ENCODE measurements at regions not wholly inside any gene's neighbourhood (a gene's known extent, or its start where the extent isn't known, plus 50 kb on each side); places are given as distances from the start of the nearest gene placed in this dataset.

DNA sequence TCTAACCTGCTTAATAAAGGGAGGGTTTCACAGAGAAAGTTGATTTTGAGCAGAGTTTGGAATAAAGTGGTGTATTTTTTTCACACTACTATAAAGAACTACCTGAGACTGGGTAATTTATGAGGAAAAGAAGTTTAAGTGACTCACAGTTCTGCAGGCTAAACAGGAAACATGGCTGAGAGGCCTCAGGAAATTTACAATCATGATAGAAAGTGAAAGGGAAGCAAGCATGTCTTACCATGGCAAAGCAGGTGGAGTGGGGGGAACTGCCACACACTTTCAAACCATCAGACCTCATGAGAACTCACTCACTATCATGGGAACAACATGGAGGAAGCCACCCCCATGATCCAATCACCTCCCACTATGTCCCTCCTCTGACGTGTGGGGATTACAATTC lies 546.7 kb downstream of the EPHA4 start:
- Histone ChIP-seq H4K20me1 (ENCODE audit: control insufficient read depth, insufficient read depth, low read depth, low read length) (no peaks in the 10 kb centered on the region), H3K36me3 (ENCODE audit: control insufficient read depth, low read length) (no peaks in the 10 kb centered on the region), H3K9me3 (ENCODE audit: control insufficient read depth, insufficient read depth, low read length) (no peaks in the 10 kb centered on the region), H3K27me3 (ENCODE audit: control insufficient read depth, low read length) (no peaks in the 10 kb centered on the region), H3K4me3 (ENCODE audit: low read length) (peak overlapping the region; percentile 24; the same call in 1 of the 2 replicates), H3K4me2 (ENCODE audit: low read length) (peak overlapping the region; percentile 43), H3K4me1 (ENCODE audit: control insufficient read depth, low read length) (peaks cover 8% of the 10 kb centered on the region), H3K9me2 (replicated peaks; ENCODE audit: control insufficient read depth, low read length) (no peaks in the 10 kb centered on the region), H3K27ac (ENCODE audit: low read depth, low read length) (no peak overlapping the region), H3K79me2 (ENCODE audit: control insufficient read depth, low read length) (no peaks in the 10 kb centered on the region), H3F3A (ENCODE audit: control insufficient read depth, insufficient read depth) (no peaks in the 10 kb centered on the region)
- TF ChIP-seq, protein P1, sequence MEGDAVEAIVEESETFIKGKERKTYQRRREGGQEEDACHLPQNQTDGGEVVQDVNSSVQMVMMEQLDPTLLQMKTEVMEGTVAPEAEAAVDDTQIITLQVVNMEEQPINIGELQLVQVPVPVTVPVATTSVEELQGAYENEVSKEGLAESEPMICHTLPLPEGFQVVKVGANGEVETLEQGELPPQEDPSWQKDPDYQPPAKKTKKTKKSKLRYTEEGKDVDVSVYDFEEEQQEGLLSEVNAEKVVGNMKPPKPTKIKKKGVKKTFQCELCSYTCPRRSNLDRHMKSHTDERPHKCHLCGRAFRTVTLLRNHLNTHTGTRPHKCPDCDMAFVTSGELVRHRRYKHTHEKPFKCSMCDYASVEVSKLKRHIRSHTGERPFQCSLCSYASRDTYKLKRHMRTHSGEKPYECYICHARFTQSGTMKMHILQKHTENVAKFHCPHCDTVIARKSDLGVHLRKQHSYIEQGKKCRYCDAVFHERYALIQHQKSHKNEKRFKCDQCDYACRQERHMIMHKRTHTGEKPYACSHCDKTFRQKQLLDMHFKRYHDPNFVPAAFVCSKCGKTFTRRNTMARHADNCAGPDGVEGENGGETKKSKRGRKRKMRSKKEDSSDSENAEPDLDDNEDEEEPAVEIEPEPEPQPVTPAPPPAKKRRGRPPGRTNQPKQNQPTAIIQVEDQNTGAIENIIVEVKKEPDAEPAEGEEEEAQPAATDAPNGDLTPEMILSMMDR (IDR thresholded peaks at IDR 0.05; ENCODE audit: low read depth, low read length, poor library complexity, severe bottlenecking): no peak

DNA sequence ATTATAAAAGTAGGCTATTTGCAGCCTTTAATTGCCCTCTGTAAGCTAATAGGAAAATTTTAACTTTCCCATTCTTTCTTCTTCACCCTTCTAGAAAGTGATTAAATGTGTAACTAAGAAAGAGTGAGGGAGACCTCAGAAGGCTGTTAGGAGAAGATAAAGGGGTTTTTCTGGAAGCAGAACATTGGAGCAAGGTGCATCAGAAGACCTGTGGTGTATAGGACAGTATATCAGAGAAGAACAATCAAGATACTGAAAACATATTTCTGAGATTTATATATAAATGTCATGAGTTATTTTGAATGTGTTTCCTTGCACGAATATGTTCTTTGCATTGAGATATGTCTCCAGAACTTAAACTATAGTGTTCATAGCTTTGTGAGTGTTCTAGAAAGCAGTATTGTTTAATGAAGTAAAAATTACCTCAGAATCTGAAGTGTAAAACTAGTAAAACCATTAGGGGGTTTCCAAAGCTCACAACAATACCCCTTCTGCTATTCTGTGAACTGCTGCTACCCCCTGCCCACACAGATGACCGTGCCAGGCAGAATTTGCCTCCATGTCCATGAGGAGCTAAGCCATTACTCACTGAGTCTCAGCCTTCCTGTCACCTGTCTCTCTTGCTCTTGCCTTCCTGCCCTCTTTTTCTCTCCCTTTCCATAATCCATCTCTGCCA lies 537.9 kb downstream of the EPHA4 start:
- H3K4me2 ChIP-seq (ENCODE audit: low read length): no peak overlapping the region
- no peak overlapping the region for H3K27ac ChIP-seq (ENCODE audit: low read depth, low read length)
- H4K20me1 ChIP-seq (ENCODE audit: control insufficient read depth, insufficient read depth, low read depth, low read length): no peaks in the 10 kb centered on the region
- peaks cover 13% of the 10 kb centered on the region for H3K4me1 ChIP-seq (ENCODE audit: control insufficient read depth, low read length)
- TF ChIP-seq EZH2phosphoT487 (IDR thresholded peaks at IDR 0.05; ENCODE audit: borderline replicate concordance, low read length): no peak
- TF ChIP-seq, protein P1 (IDR thresholded peaks at IDR 0.05; ENCODE audit: low read depth, low read length, poor library complexity, severe bottlenecking): no peak
- H3K9me3 ChIP-seq (ENCODE audit: control insufficient read depth, insufficient read depth, low read length): no peaks in the 10 kb centered on the region
- no peaks in the 10 kb centered on the region for H3K27me3 ChIP-seq (ENCODE audit: control insufficient read depth, low read length)
- H3K79me2 ChIP-seq (ENCODE audit: control insufficient read depth, low read length): no peaks in the 10 kb centered on the region
- H3K4me3 ChIP-seq (ENCODE audit: low read length): no peak overlapping the region
- H3K9me2 ChIP-seq (replicated peaks; ENCODE audit: control insufficient read depth, low read length): no peaks in the 10 kb centered on the region
- no peaks in the 10 kb centered on the region for H3K36me3 ChIP-seq (ENCODE audit: control insufficient read depth, low read length)
- H3F3A ChIP-seq (ENCODE audit: control insufficient read depth, insufficient read depth): no peaks in the 10 kb centered on the region

DNA sequence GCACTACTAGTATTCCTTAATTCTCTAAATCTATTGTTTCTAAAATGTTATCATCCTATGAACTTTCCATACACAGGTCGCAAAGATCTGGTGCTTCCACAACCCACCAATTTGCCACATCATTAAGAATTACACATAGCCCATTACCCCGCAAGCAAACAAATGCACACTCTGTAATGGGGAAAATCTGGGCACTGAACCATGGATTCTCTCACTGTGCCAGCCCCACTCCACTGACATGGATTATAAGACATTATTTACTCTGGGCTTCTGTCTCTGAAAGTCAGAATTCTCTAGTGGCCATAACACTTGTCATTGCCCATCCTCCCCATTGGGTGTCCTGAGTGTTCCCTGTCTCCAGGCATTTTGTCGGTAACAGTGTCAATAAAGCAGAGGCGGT lies 537.1 kb downstream of the EPHA4 start:
- no peaks in the 10 kb centered on the region for H3K36me3 ChIP-seq (ENCODE audit: control insufficient read depth, low read length)
- no peaks in the 10 kb centered on the region for H4K20me1 ChIP-seq (ENCODE audit: control insufficient read depth, insufficient read depth, low read depth, low read length)
- H3K9me3 ChIP-seq (ENCODE audit: control insufficient read depth, insufficient read depth, low read length): no peaks in the 10 kb centered on the region
- H3F3A ChIP-seq (ENCODE audit: control insufficient read depth, insufficient read depth): no peaks in the 10 kb centered on the region
- no peaks in the 10 kb centered on the region for H3K9me2 ChIP-seq (replicated peaks; ENCODE audit: control insufficient read depth, low read length)
- no peaks in the 10 kb centered on the region for H3K27me3 ChIP-seq (ENCODE audit: control insufficient read depth, low read length)
- no peak for TF ChIP-seq EZH2phosphoT487 (IDR thresholded peaks at IDR 0.05; ENCODE audit: borderline replicate concordance, low read length)
- TF ChIP-seq, protein P1 (IDR thresholded peaks at IDR 0.05; ENCODE audit: low read depth, low read length, poor library complexity, severe bottlenecking): no peak
- no peaks in the 10 kb centered on the region for H3K79me2 ChIP-seq (ENCODE audit: control insufficient read depth, low read length)
- H3K4me3 ChIP-seq (ENCODE audit: low read length): no peak overlapping the region
- H3K27ac ChIP-seq (ENCODE audit: low read depth, low read length): no peak overlapping the region
- peaks cover 13% of the 10 kb centered on the region for H3K4me1 ChIP-seq (ENCODE audit: control insufficient read depth, low read length)
- no peak overlapping the region for H3K4me2 ChIP-seq (ENCODE audit: low read length)
